PC-3 (cell line): ENCODE measurements at regions not wholly inside any gene's neighbourhood (a gene's known extent, or its start where the extent isn't known, plus 50 kb on each side); places are given as distances from the start of the nearest gene placed in this dataset.
A peak's percentile ranks its signal among the peaks of the same experiment; 100 is the strongest.
"Not testable (repeated sequence)": the region's sequence is repeated elsewhere in the genome, so short reads cannot be mapped to it uniquely, and the experiment has no call there.

Source experiments
- ATAC-seq: fragments of 200-7000 bp; cut with Tn5 transposase; 2 replicates; pipeline ENCODE4 v1.9.1; 2020; ENCODE audit warnings: mild to moderate bottlenecking, moderate library complexity
- BruUV-seq: library from RNA; stranded (reverse); fragments of 400-500 nt; replicated peaks from 2 replicates; lab custom pipeline; 2021; lab: Mats Ljungman, UMichigan
- CTCF ChIA-PET: fragments of 300-600 bp; sonication (Branson Sonifier 250); formaldehyde crosslinking; loops from one replicate; lab custom pipeline; 2022; ENCODE audit warnings: antibody characterized with exemption; lab: Charles Lee
- POLR2A ChIA-PET: fragments of 300-600 bp; sonication (Branson Sonifier 250); formaldehyde crosslinking; loops from one replicate; lab custom pipeline; 2022; ENCODE audit warnings: antibody characterized with exemption; ENCODE audit not compliant: unreplicated experiment; lab: Charles Lee
- DNase-seq: peaks from one replicate; pipeline ENCODE4 v3.0.0-alpha.2; 2015
- H2AFZ ChIP-seq: fragments of 300-600 bp; sonication (generic); 2 replicates; pipeline ENCODE4 v1.6.0; 2016; ENCODE audit warnings: antibody characterized with exemption, low read length
- H3F3A ChIP-seq: fragments of 300-600 bp; sonication (generic); one replicate; pipeline ENCODE4 v1.6.0; 2017; ENCODE audit warnings: antibody characterized with exemption, low read length, control low read depth, mild to moderate bottlenecking; ENCODE audit not compliant: unreplicated experiment
- H3K27ac ChIP-seq: fragments of 300-600 bp; sonication (generic); 2 replicates; pipeline ENCODE4 v1.5.1; 2016; ENCODE audit warnings: mild to moderate bottlenecking, low read length
- H3K27me3 ChIP-seq: fragments of 300-600 bp; sonication (generic); 2 replicates; pipeline ENCODE4 v1.6.1; 2016; ENCODE audit warnings: low read length, mixed read lengths
- H3K36me3 ChIP-seq: fragments of 300-600 bp; sonication (generic); 2 replicates; pipeline ENCODE4 v1.6.1; 2016; ENCODE audit warnings: low read depth, mixed run types, low read length, mixed read lengths
- H3K4me1 ChIP-seq: fragments of 300-600 bp; sonication (generic); 2 replicates; pipeline ENCODE4 v1.5.1; 2016; ENCODE audit warnings: low read length; ENCODE audit not compliant: insufficient read depth
- H3K4me2 ChIP-seq: fragments of 300-600 bp; sonication (generic); 2 replicates; pipeline ENCODE4 v1.6.0; 2016; ENCODE audit warnings: low read length
- H3K4me3 ChIP-seq: fragments of 300-600 bp; sonication (generic); 2 replicates; pipeline ENCODE4 v1.5.1; 2016; ENCODE audit warnings: mild to moderate bottlenecking, low read length, mixed read lengths
- H3K79me2 ChIP-seq: fragments of 300-600 bp; sonication (generic); 2 replicates; pipeline ENCODE4 v1.6.1; 2017; ENCODE audit warnings: low read length, mixed read lengths
- H3K9ac ChIP-seq: fragments of 300-600 bp; sonication (generic); 2 replicates; pipeline ENCODE4 v1.6.0; 2016; ENCODE audit warnings: mild to moderate bottlenecking, low read length
- H3K9me2 ChIP-seq: fragments of 300-600 bp; sonication (generic); replicated peaks from 2 replicates; pipeline ENCODE4 v1.6.1; 2016; ENCODE audit warnings: mixed run types, low read length, mixed read lengths
- H3K9me3 ChIP-seq: fragments of 300-600 bp; sonication (generic); 2 replicates; pipeline ENCODE4 v1.6.1; 2016; ENCODE audit warnings: low read length, mixed read lengths
- H4K20me1 ChIP-seq: fragments of 300-600 bp; sonication (generic); 2 replicates; pipeline ENCODE4 v1.6.1; 2016; ENCODE audit warnings: low read length, mixed read lengths
- intact Hi-C: fragments of 100-400 bp; cut with micrococcal nuclease; formaldehyde crosslinking; loops from 2 replicates; pipeline ENCODE4 v1.9.0; 2023

DNA sequence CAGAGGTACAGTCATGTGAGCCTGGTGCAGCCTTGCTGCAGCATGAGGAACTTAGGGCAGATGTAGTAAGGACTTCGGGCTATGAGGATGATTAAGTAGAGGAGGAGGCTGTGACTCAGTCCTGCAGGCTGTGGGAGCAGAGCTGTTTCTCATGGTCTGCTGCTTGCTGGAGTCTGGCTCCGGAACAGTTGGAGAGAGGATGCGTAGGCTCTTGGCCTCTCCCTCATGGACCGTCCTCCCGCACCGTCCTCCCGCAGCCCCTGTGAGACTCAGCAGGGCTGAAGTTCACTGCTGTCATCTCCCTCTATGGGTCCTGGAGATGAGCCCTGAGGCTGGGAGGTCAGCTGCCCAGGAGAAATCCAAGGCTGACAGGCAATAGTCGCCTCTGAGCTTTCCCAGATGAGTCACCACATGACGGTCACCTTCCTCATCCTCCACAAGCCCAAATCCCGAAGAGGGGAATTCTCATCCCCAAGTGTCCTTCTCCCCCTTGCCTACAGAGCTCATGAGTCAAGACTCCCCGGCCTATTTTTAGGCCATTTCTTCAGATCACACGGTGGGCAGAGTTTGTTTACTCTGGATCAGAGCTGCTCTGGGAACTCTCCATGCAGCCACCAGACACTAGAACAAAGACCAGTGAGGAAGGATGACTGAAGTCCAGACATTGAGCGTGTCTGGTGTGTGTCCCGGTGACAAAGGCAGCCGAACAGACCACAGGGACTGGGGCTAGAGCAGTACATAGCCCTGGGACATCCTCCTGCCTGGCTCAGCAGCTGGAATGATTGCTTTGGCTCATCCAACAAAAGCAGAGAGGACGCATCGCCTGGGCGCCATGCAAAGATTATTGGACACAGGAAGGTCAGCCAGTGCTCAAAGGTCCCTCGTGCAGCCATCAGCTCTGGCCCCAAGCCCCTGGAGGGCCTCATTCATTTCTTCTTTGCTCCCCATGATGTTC lies 134.5 kb downstream of the NPIPB11 start:
- Histone ChIP-seq H3K9ac (peak overlapping the region; percentile 90), H3K4me1 (peaks cover 26% of the 10 kb centered on the region), H3K4me2 (peak overlapping the region; percentile 53), H3K27ac (peak overlapping the region; percentile 99)
- H3K9me2 ChIP-seq, H3F3A ChIP-seq, intact Hi-C loops, BruUV-seq, H3K79me2 ChIP-seq, H2AFZ ChIP-seq, H4K20me1 ChIP-seq, CTCF ChIA-PET, POLR2A ChIA-PET, H3K36me3 ChIP-seq, H3K27me3 ChIP-seq, H3K9me3 ChIP-seq, H3K4me3 ChIP-seq: not testable (repeated sequence)
- DNase-seq (peak; percentile 70), ATAC-seq (peak; percentile 62)

DNA sequence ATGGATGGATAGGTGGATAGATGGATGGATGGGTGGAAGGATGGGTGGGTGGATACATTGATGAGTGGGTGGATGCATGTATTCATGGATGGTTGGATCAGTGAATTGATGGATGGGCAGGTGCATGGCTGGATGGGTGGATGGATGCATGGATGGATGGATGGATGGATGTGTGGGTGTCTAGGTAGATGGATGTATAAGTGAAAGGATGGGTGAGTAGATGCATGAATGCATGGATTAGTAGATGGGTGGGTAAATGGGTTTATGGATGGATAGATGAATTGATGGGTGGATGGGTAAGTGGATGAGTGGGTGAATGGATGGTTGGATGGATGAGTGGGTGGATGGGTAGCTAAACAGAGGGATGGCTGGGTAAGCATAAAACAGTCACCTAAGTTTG lies 135.6 kb downstream of the NPIPB11 start:
- Histone ChIP-seq H3K27ac (peak overlapping the region; percentile 99), H3K9ac (peak overlapping the region; percentile 88), H3K4me1 (peaks cover 28% of the 10 kb centered on the region)
- H2AFZ ChIP-seq, H3K4me3 ChIP-seq, POLR2A ChIA-PET, H3K79me2 ChIP-seq, H4K20me1 ChIP-seq, DNase-seq, intact Hi-C loops, H3F3A ChIP-seq, ATAC-seq, H3K9me2 ChIP-seq, H3K27me3 ChIP-seq, CTCF ChIA-PET, H3K4me2 ChIP-seq, H3K9me3 ChIP-seq, BruUV-seq, H3K36me3 ChIP-seq: not testable (repeated sequence)

DNA sequence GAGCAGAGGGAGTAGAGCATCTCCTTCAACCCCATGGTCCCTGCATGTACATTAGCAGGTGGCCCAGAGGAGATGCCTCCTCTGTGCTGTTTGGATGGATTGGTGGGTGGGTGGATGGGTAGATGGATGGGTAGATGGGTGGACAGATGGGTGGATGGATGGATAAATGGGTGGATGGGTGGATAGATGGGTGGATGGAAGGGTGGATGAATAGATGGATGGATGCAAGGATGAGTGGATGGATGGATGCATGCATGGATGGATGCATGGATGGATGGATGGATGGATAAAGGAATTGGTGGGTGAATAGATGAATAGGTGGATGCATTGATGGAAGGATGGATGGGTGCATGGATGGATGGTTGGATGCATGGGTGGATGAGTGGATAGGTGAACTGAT lies 136.5 kb downstream of the NPIPB11 start:
- Histone ChIP-seq H3K4me1 (peaks cover 30% of the 10 kb centered on the region), H3K27ac (peak overlapping the region; percentile 98), H3K9ac (peak overlapping the region; percentile 82)
- BruUV-seq, H3K27me3 ChIP-seq, H4K20me1 ChIP-seq, H3K9me2 ChIP-seq, POLR2A ChIA-PET, H3K79me2 ChIP-seq, H3K36me3 ChIP-seq, H3K4me3 ChIP-seq, H2AFZ ChIP-seq, CTCF ChIA-PET, H3K4me2 ChIP-seq, H3K9me3 ChIP-seq, intact Hi-C loops, DNase-seq, H3F3A ChIP-seq, ATAC-seq: not testable (repeated sequence)

DNA sequence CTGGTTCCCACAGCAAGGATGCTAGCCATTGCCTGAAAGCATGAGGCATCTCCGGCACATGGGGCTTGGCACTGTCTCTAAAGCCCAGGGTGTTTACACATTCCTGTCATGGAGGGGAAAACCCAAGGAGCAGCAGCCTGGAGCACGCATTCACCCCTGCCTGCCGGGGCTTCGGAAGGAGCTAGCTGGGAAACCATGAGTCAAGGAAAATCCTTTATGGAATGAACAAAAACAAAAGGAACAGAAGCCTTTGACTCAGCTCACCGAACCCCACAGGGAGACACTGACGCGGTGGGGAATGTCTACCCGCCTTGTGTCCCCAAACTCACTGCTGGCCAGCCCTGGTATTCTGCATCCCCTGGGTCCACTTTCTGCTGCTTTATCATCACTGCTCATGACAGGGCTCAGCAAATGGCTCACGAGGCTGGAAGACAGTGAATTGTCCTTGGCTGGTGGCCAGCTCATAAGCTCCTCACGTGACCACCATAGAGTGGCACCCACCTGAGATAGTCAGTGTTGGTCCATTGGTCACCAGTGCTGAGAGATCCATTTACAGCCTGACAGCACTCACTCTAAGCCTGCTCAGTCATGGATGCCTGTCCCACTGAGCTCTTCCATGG lies 137.2 kb downstream of the NPIPB11 start:
- H2AFZ ChIP-seq, H3F3A ChIP-seq, H3K36me3 ChIP-seq, H4K20me1 ChIP-seq, intact Hi-C loops, CTCF ChIA-PET, H3K9me3 ChIP-seq, H3K79me2 ChIP-seq, H3K4me3 ChIP-seq, H3K27me3 ChIP-seq, BruUV-seq, H3K9me2 ChIP-seq, POLR2A ChIA-PET, H3K4me2 ChIP-seq: not testable (repeated sequence)
- ATAC-seq (peak; percentile 12; the same call in 1 of the 2 replicates), DNase-seq (peak; percentile 49)
- H3K27ac ChIP-seq = peak overlapping the region; percentile 98
- peak overlapping the region; percentile 82 for H3K9ac ChIP-seq
- H3K4me1 ChIP-seq = peaks cover 37% of the 10 kb centered on the region

DNA sequence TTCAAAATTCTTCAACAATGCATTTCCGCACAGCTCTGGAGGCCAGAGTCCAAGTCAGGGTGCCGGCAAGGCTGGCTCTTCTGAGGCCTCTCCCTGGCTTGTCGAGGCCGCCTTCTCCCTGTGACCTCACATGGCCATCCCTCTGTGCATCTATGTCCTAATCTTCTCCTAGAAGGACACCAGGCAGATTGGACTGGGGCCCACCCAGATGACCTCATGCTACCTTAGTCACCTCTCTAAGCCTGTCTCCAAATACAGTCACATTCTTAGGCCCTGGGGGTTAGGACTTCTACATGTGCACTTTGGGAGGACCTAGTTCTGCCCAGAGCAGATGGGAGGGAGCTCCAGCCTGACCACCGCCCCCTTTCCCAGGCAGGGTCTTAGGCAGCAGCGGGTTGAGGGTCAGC lies 137.7 kb downstream of the NPIPB11 start:
- H3K36me3 ChIP-seq, H3K9me3 ChIP-seq, CTCF ChIA-PET, intact Hi-C loops, ATAC-seq, H4K20me1 ChIP-seq, H3K9me2 ChIP-seq, BruUV-seq, H3K4me3 ChIP-seq, H3K27me3 ChIP-seq, H3K79me2 ChIP-seq, H2AFZ ChIP-seq, H3K4me2 ChIP-seq, H3F3A ChIP-seq, POLR2A ChIA-PET: not testable (repeated sequence)
- Histone ChIP-seq H3K4me1 (peaks cover 39% of the 10 kb centered on the region), H3K27ac (peak overlapping the region; percentile 98), H3K9ac (peak overlapping the region; percentile 73)
- DNase-seq = peak; percentile 27

DNA sequence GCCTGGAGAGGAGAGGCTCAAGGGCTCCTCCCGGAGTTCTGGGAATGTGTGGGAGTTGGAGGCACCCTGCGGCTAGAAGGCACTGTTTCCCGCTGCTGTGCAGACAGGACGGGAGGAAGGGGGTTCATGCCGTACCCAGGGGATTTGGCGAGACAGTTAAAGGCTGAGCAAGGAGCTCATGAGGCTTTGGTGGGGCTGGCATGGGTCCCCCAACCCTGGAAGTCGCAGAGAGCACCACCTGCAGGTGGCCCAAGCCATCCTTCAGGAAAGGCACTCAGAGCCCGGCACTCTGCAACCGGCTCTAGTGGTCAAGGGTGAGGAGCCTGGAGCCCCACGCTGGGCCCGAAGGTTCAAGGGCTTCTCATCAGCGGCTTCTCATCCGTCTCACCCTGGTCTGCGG lies 138.2 kb downstream of the NPIPB11 start:
- H3K79me2 ChIP-seq, CTCF ChIA-PET, H3K9me2 ChIP-seq, H3K9me3 ChIP-seq, H3F3A ChIP-seq, intact Hi-C loops, H3K4me2 ChIP-seq, H3K36me3 ChIP-seq, H2AFZ ChIP-seq, H4K20me1 ChIP-seq, H3K27me3 ChIP-seq, ATAC-seq, DNase-seq, H3K4me3 ChIP-seq, POLR2A ChIA-PET, BruUV-seq: not testable (repeated sequence)
- Histone ChIP-seq H3K27ac (peak overlapping the region; percentile 98), H3K9ac (peak overlapping the region; percentile 73), H3K4me1 (peaks cover 39% of the 10 kb centered on the region)
